Hematopoietic multipotent progenitor cell (in vitro differentiated cells): ENCODE measurements at regions not wholly inside any gene's neighbourhood (a gene's known extent, or its start where the extent isn't known, plus 50 kb on each side); places are given as distances from the start of the nearest gene placed in this dataset.
A peak's percentile ranks its signal among the peaks of the same experiment; 100 is the strongest.
"Not testable (repeated sequence)": the region's sequence is repeated elsewhere in the genome, so short reads cannot be mapped to it uniquely, and the experiment has no call there.

ENCODE experiments used
- DNase-seq, 3 donors: peaks; one replicate each; pipeline ENCODE4 v3.0.0-alpha.2; 2011 to 2015; ENCODE audit warnings: low read depth in 2 of 3, low spot score in 2 of 3

DNA sequence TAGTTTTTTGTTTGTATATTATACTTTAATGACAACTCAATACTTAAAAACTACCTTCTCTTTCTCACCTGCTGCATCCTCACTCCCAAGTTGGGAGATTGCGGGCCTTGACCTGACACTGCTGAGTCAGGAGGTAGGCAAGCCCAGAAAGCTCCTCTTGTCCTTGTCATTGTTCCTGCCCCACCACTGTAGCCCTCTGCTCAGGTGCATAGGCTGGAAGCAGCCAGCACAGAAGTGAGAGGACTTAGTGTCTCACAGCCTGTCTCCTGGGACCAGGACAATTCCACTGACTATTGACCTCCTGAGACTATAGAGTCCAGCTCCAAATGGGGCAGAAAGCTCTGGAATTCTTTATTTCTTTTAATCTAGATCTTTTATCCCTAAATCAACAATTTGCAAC lies 123.5 kb upstream of the NDP start:
- no peak for DNase-seq

DNA sequence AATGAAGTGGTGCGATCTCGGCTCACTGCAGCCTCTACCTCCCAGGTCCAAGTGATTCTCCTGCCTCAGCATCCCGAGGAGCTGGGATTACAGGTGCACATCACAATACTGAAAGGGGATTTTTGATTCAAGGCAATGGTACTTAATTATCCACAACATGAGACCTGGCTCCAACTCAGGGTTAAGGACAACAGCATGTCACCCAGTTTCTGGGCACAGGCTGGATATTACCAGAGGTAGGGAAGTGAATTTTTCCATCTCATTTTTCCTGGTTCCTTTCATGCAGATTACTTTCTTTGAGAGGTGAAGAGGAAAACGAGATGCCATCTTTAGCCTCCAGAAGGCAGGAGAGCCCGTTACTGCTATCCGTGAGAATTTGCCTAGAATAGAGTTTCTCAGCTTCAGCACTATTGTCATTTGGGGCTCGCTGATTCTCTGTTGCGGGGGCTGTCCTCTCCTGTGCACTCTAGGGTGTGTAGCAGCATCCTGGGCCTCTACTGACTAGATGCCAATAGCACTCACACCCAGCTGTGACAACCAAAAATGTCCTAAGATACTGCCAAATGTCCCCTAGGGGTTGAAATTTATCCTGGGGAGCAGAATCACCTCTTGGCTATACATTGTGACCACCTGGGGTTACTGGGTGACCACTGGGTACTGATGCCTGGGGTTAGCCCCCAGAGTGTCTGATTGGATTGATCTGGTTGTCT lies 121.8 kb upstream of the NDP start:
- DNase-seq, result no peak

DNA sequence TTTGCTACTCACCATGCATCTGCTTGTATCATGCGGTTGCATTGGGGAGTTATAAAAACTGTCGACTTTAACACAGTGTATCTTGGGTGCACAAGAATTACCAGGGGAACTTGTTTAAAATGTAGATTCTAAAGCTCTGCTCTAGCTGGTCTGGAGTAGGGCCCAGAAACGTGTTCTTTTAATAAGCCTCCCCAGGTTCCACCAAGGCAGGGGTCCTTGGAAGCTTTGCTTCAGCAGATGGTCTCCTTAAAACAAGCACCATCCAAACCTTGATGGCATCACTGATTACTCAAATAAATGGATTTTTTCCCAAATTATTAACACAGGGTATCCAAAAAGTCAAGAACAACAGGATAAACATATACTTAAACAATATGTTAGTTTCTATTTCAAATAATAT lies 120.2 kb upstream of the NDP start:
- DNase-seq, result no peak

GRCh38 chrX:44092778-44093177 lies 119.6 kb upstream of the NDP start:
- DNase-seq, result no peak

DNA sequence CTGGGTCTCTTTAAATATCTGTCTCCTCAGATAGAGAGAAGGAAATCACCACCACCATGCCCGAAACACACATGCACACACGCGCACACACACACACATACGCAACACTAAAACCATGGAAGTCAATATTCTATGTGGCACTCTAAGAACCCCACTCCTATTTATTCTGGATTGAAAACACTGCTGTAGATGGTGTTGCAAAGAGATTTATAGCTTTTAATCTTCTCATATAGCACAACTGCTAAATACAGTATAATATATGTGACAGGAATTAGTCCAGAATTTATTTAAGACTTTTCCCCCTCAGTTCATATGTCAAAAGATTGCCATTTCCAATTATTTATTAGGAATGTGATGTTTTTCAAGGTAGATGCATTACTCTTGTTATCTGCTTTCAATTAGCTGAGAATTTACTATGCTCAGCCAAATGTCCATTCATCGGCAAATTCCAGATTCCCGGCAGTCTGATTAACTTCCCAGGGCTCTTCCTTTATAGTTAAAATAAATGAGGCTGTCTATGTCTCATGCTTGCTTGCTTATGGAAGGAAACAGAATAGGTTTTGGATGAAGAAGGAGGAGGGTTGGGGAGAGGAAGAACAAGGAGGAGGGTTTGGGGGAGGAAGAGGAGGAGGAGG lies 115.4 kb upstream of the NDP start:
- no peak for DNase-seq

DNA sequence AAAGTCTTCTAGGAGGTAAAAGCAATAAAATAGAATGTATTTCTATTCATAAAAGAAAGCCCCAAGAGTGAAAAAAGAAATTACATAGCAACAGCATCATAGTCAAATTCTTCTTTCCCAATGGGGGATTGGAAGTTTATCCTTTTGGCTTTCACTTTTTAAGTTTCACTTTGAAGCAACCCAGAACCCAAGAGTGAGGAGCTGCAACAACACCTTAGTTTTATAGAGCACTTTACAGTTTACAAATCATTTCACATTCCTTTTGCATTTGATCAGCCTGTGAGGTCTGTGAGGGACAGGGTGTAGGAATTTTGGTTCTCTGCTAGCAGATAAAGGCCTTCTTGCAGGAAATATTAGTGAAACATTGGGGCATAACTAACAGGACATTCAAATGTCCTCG lies 112.0 kb upstream of the NDP start:
- no peak for DNase-seq

GRCh38 chrX:44082829-44083228 lies 109.6 kb upstream of the NDP start:
- DNase-seq, result no peak

- DNase-seq, result peak in 1 of 3 donors; percentile 11
These were observed 106.9 kb upstream of the NDP start for GRCh38 chrX:44080083-44080482.

GRCh38 chrX:44072631-44073030 lies 99.4 kb upstream of the NDP start:
- DNase-seq, result no peak

DNA sequence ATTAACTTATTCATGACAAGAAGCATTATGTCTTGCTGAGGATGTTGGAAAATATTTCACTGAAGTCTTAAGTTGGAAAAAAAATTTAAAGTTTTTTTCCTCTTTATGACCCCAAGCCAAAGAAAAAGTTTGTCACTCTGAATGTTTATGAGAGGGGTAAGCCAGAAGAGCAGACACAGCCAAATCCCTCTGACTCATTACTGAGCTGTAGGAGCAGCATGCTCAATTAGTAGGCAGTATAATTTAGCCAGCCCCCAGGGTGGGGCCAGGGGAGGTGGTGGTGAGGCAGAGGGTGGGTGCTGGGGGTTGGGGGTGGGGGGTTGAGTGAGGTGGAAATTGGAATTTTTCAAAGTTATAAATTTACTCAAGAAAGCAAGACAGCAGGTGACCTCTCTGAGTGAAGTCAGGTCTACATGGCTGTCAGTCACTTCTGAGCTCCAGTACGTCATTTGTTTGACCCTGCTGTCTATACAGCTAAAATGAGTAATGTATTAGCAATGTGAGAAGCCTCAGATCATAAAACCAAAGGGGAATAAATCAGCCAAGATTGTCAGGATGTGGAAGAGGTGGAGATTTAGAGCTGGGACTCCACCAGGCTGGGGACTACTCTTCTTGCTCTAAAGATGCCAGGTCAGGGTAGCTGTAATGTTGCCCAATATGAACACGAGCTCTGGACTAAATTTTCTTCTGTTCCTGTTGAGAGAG lies 98.8 kb upstream of the NDP start:
- DNase-seq, result no peak

DNA sequence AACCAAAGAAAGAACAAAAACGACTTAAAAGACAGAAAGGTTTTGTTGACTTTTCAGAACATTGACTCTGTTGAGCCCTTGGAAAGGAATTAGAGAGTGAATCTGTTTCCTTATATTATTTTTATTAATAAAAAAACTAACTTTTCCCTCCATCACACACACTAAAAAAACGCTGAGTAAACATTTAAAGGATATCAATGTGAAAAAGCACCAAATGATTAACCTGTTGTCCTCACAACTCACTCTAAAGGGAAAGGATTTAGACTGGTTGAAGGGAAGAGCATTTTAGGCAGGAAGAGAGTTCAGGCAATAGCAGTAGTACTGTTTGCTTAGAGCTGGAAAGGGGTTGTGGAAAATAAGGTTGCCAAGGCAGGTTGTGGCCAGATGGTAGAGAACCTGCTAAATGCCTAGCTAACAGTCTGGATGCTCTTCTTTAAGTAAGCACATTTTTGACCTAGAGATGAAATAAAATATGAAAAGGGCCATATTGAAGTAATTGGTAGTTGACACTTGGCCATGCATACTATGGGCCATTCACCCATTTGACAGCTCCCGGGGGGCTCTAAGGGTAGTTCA lies 98.0 kb upstream of the NDP start:
- no peak for DNase-seq

- DNase-seq, result no peak
These were observed 94.9 kb upstream of the NDP start for GRCh38 chrX:44068043-44068442.

DNA sequence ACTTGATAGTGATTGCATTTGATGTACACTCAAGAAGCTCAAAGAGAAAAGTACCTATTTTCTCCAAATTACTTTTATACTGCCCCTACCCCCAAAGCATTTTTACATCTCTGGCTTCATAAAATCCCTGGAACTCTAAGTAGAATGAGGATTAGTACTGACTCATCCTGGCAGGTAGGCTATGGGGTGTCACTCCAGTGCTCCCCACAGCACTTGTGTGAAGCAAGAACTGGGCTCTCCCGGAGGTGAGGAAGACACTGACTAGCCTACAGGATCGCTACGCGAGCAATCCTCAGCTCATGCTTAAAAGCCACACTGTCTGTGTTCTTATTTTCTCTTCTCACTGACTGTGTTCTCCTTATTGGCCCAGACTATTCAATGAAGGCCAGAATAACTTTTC lies 90.4 kb upstream of the NDP start:
- no peak for DNase-seq

DNA sequence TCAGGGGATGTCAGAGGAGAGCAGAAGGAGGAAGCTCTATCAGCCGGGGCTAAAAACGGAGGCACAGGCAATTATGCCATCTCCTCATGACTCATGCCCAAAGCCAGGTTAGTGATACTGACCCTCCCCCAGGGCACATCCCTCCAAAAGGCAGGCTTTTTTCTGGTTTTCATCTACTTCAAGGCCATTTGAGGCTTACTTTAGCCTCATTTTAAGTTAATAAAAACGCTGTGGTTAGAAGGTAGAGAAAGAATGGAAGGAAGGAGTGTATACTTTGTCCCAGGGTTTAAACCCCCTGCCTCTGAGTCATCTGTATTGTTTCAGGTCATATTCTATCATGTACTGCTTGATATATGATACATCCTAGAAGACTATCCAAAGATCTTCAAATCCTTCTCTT lies 89.7 kb upstream of the NDP start:
- DNase-seq, result peak in 1 of 3 donors; percentile 2

GRCh38 chrX:44061968-44062614 lies 88.9 kb upstream of the NDP start:
- no peak for DNase-seq

DNA sequence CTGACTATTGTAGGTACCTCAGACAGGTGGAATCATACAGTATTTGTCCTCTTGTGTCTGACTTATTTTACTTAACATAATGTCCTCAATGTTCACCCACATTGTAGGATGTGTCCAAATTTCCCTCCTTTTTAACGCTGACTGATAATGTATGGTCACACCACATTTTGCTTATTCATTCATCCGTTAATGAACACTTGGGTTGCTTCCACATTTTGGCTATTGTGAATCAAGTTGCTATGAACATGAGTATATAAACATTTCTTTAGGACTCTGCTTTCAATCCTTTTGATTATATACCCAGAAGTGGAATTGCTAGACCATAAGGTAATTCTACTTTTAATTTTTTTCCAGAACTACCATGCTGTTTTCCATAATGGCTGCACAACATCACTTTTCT lies 87.0 kb upstream of the NDP start:
- DNase-seq, result peak in 1 of 3 donors; percentile 32

DNA sequence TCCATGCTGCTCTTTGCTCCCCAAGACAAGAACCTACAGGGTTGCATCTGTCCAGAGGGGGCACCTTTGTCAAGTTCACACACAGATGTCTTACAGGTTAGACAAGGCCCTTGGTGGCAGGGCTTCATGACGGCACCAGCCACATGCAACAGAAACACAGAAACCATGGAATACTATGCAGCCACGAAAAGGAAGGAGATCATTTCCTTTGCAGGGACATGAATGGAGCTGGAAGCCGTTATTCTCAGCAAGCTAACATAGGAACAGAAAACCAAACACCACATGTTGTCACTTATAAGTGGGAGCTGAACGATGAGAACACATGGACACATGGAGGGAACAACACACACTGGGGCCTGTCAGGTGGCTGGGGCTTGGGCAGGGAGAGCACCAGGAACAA lies 85.1 kb upstream of the NDP start:
- no peak for DNase-seq

- DNase-seq, result no peak
These were observed 82.4 kb upstream of the NDP start for GRCh38 chrX:44055638-44056037.

DNA sequence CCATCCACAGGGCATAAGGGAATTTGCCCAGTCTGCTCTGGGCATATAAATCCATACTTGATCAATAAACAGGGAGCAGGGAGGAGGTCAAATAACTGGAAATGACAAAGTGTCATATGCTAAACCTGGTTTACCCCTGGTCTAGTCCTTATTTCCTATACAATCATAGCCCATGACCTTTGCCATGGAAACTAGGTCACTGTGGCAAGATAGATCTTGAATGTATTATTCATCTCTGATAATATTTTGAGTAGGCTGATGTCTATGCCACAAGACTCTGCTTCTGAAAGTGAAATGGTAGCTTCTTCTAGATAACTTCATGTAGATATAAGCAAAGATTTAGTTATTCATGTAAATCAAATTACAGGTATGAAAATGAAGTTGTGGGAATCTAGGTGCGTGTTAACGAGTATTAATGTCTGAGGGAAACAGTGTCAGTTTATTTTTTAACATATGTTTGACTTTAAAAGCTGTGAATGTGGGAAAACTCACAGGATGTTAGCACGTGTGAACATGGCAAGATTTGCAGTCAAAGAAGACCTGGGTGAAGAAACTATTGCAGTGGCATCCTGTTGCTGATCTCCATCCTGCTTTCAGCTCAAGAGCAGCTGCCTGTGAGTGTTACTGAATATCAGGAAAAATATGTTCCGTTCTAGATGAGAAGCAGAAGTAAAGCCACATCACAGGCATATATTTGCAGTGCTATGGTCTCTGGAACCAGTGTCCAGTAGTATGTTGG lies 81.8 kb upstream of the NDP start:
- DNase-seq, result no peak

DNA sequence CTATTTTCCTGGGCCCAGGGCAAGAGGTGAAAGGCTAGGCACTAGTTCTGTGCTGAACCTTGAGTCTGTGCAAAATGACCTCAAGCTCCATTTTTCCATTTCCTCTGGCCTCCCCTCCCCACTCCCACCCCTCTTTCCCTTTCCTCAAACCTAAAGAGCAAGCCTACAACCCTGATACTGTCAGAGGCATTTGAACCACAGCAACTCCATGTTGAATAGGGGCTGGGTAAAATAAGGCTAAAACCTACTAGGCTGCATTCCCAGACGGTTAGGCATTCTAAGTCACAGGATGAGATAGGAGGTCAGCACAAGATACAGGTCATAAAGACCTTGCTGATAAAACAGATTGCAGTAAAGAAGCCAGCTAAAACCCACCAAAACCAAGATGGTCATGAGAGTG lies 71.9 kb upstream of the NDP start:
- not testable (repeated sequence) for DNase-seq

GRCh38 chrX:44043496-44043895 lies 70.3 kb upstream of the NDP start:
- no peak for DNase-seq
